GM23338 (cell line): ENCODE measurements at regions not wholly inside any gene's neighbourhood (a gene's known extent, or its start where the extent isn't known, plus 50 kb on each side); places are given as distances from the start of the nearest gene placed in this dataset.

Source experiments
- CREB1 ChIP-seq: fragments of 250-450 bp; sonication (Bioruptor Pico); IDR thresholded peaks from 2 replicates; pipeline ENCODE4 v1.5.0; 2020; ENCODE audit warnings: low read depth, mild to moderate bottlenecking, moderate library complexity
- EZH2 ChIP-seq: fragments of 200-600 bp; sonication (generic); IDR thresholded peaks from one replicate; pipeline ENCODE4 v1.8.0; 2017; ENCODE audit warnings: antibody characterized with exemption, mild to moderate bottlenecking, low read depth; ENCODE audit not compliant: unreplicated experiment
- EZH2phosphoT487 ChIP-seq: fragments of 200-600 bp; sonication (generic); IDR thresholded peaks from one replicate; pipeline ENCODE4 v1.8.1; 2018; ENCODE audit warnings: antibody characterized with exemption; ENCODE audit not compliant: unreplicated experiment
- JUNB ChIP-seq: IDR thresholded peaks from one replicate; pipeline ENCODE4 v1.6.1; 2016; ENCODE audit warnings: antibody characterized with exemption; ENCODE audit not compliant: unreplicated experiment
- POLR2AphosphoS5 ChIP-seq: IDR thresholded peaks from 2 replicates; pipeline ENCODE4 v1.6.1; 2016; ENCODE audit warnings: antibody characterized with exemption, low read depth
- ZNF114 ChIP-seq: fragments of 250-450 bp; sonication (Bioruptor Pico); IDR thresholded peaks from 2 replicates; pipeline ENCODE4 v1.5.0; 2020; ENCODE audit warnings: mild to moderate bottlenecking, moderate library complexity
- ZNF331 ChIP-seq: fragments of 250-450 bp; sonication (Bioruptor Pico); IDR thresholded peaks from 2 replicates; pipeline ENCODE4 v1.5.0; 2020; ENCODE audit warnings: low read depth, mild to moderate bottlenecking, moderate library complexity
- TF ChIP-seq, protein P1 (sequence below), 2 experiments: fragments of 200-600 bp in 1 of 2; sonication (generic) in 1 of 2; conservative IDR thresholded peaks; 2 replicates each; pipeline versions ENCODE4 v1.5.1 to v1.6.1; 2016 to 2017; ENCODE audit warnings: antibody characterized with exemption in 2 of 2, low read depth in 2 of 2, mild to moderate bottlenecking in 2 of 2, moderate library complexity in 1 of 2
- TF ChIP-seq, protein P2 (sequence below): IDR thresholded peaks from 2 replicates; pipeline ENCODE4 v1.6.1; 2016; ENCODE audit warnings: antibody characterized with exemption
- TF ChIP-seq, protein P3 (sequence below): IDR thresholded peaks from one replicate; pipeline ENCODE4 v1.6.1; 2018; ENCODE audit warnings: antibody characterized with exemption; ENCODE audit not compliant: unreplicated experiment

DNA sequence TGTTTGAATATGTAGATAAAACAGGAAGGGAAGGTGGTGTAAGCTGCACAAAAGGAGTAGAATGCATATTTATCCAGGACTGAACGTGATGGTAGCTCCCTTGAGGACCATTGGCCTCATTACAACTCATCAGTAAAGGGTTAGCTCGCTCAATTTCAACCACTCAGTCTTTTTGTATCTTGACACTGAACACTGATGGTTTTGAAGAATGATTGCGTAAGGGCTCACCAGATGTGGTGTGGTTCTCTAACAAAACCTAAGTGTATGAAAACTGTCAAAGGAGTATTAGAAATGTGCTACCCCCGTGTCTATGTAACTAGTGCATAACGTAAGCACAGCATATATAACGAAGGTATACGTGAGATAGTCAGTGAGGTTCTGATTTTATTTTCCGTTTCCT, 272.4 kb upstream of the THSD7B start:
- TF ChIP-seq, protein P1, sequence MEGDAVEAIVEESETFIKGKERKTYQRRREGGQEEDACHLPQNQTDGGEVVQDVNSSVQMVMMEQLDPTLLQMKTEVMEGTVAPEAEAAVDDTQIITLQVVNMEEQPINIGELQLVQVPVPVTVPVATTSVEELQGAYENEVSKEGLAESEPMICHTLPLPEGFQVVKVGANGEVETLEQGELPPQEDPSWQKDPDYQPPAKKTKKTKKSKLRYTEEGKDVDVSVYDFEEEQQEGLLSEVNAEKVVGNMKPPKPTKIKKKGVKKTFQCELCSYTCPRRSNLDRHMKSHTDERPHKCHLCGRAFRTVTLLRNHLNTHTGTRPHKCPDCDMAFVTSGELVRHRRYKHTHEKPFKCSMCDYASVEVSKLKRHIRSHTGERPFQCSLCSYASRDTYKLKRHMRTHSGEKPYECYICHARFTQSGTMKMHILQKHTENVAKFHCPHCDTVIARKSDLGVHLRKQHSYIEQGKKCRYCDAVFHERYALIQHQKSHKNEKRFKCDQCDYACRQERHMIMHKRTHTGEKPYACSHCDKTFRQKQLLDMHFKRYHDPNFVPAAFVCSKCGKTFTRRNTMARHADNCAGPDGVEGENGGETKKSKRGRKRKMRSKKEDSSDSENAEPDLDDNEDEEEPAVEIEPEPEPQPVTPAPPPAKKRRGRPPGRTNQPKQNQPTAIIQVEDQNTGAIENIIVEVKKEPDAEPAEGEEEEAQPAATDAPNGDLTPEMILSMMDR (conservative IDR thresholded peaks at IDR 0.05; ENCODE audit: low read depth in 2 of 2): no peak
- no peak for TF ChIP-seq ZNF114 (CRISPR knock-in tag)
- no peak for TF ChIP-seq JUNB
- TF ChIP-seq EZH2phosphoT487: no peak
- TF ChIP-seq EZH2: no peak
- no peak for TF ChIP-seq POLR2AphosphoS5
- TF ChIP-seq ZNF331 (CRISPR knock-in tag): no peak
- TF ChIP-seq, protein P2, sequence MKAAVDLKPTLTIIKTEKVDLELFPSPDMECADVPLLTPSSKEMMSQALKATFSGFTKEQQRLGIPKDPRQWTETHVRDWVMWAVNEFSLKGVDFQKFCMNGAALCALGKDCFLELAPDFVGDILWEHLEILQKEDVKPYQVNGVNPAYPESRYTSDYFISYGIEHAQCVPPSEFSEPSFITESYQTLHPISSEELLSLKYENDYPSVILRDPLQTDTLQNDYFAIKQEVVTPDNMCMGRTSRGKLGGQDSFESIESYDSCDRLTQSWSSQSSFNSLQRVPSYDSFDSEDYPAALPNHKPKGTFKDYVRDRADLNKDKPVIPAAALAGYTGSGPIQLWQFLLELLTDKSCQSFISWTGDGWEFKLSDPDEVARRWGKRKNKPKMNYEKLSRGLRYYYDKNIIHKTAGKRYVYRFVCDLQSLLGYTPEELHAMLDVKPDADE: no peak
- no peak for TF ChIP-seq CREB1
- TF ChIP-seq, protein P3, sequence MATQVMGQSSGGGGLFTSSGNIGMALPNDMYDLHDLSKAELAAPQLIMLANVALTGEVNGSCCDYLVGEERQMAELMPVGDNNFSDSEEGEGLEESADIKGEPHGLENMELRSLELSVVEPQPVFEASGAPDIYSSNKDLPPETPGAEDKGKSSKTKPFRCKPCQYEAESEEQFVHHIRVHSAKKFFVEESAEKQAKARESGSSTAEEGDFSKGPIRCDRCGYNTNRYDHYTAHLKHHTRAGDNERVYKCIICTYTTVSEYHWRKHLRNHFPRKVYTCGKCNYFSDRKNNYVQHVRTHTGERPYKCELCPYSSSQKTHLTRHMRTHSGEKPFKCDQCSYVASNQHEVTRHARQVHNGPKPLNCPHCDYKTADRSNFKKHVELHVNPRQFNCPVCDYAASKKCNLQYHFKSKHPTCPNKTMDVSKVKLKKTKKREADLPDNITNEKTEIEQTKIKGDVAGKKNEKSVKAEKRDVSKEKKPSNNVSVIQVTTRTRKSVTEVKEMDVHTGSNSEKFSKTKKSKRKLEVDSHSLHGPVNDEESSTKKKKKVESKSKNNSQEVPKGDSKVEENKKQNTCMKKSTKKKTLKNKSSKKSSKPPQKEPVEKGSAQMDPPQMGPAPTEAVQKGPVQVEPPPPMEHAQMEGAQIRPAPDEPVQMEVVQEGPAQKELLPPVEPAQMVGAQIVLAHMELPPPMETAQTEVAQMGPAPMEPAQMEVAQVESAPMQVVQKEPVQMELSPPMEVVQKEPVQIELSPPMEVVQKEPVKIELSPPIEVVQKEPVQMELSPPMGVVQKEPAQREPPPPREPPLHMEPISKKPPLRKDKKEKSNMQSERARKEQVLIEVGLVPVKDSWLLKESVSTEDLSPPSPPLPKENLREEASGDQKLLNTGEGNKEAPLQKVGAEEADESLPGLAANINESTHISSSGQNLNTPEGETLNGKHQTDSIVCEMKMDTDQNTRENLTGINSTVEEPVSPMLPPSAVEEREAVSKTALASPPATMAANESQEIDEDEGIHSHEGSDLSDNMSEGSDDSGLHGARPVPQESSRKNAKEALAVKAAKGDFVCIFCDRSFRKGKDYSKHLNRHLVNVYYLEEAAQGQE: no peak
